ENCODE measurements at regions not wholly inside any gene's neighbourhood (a gene's known extent, or its start where the extent isn't known, plus 50 kb on each side); places are given as distances from the start of the nearest gene placed in this dataset.

DNA sequence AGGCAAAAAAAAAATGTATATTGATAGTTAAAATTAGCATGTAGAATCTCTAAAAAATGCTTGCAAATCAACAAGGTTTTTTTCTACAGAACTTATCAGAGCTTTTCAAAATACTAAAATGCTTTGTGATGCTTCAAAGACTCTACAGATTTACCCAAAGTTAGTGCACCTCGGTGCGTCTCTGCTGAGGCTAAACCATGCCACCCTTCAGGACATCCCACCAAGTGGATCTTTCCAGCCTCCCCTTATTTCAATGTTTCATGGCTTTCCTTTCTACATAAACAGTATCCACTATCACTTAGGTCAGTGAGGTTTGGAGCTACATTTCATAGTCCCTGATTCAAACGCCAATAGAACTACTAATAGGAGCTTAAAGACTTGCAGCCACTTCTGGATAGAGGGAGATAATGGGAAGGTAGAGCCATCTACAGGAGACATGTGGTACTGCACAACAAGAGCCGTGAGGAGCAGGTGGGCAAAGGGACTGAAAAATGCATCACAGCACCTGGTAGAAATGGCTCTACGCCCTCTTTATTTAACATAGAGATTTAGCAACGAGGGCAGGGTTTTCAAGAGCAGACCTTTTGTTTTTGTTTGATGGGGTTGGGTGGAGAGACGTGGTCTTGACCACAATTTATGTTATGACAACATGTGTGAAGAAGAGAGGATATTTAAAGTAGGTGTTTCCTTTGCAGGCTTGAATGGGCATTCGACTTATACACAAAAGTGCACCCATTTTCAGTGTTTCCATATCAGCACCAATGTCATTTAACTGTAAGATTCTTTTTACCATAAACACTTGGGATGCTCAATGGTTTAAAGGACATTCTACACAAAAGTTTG lies 56.1 kb upstream of the SLC35G4 start:
- DNase-seq (ENCODE audit: low spot score) = peak; percentile 32

DNA sequence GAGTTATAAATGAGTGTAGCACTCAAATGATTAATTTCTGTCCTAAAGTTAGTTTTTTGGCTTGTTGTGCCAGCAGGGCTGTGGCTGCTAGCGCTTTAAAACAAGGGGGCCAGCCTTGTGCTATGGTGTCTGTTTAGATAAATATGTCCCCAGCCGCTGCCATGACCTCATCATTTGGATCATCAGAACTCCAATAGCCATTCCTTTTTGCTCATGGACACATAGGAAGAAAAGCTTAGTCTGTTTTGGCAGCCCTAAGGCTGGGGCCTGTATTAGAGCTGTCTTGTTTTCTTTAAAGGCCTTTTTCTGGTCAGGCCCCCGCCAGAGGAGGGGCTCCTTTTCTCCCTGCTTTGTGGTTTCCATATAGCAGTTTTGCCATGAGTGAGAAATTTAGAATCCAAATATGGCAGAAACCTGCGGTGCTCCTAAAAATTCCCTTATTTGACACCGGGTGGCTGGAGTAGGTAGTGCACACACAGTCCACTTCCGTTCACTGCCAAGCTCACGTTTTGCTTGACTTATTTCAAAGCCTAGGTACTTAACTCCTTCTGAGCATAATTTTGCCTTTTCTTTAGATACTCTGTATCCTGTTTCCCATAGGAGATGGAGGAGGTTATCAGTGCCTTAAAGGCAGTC lies 60.4 kb upstream of the SLC35G4 start:
- no peak for DNase-seq (ENCODE audit: low spot score)

DNA sequence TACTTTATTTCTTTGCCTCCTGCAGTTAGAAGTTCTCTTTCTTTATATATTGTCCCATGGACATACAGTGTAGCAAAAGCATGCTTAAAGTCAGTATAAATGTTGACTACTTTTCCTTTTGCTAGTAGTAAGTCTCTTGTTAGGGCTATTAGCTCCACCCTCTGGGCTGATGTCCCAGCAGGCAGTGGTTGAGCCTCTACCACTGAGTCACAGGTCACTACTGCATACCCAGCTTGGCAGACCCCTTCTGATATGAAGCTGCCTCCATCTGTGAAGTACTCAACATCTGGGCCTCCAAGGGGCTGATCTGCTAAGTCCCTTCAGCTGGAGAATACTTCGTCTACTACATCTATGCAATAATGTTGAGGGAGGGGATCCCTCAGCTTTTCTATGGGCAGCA lies 61.0 kb upstream of the SLC35G4 start:
- DNase-seq (ENCODE audit: low spot score) = no peak

DNA sequence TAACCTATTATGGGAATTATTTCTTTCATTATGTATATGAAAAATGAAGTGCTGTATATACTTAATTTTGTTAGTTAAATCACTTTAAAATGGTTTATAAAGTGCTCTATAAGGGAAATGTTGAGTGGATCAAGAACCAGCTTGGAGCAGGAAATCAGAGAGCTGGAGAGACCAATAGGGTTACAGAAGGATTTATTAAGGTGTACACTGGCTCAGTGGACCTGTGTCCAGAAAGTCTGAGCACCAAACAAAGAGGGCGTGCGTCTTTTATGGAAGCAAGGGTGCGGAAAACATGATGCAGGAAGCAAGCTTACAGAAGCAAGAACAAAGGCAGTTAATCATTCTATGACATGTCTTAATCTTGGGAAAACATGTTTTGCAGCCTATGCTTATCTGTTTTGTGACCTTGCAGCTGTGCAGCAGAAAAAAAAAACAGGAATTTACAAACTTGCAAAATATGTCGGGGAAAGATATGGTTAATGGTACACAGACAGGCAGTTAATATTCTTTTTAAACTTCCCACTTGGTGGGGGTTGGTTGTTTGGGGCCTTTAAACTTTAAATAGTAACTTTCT lies 65.2 kb upstream of the SLC35G4 start:
- no peak for DNase-seq (ENCODE audit: low spot score)

DNA sequence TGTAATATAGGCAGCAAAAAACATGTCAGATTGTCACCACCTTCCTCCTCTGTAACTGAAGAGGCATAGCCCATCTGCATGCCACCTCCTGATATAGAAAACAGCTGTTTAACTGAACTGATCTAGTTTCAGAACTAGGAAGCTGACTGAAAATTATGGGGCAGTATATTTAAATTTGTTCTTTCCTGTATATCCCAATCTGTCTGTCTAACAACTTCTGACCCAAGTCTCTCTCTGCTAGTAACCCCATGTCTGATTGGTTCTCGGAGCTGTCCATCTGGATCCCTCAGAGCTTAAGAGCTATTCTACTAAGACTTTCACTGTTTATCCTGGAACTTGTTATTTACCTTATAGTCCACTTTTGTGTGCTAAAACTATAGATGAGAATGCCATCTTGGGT lies 68.2 kb upstream of the SLC35G4 start:
- no peak for DNase-seq (ENCODE audit: low spot score)

DNA sequence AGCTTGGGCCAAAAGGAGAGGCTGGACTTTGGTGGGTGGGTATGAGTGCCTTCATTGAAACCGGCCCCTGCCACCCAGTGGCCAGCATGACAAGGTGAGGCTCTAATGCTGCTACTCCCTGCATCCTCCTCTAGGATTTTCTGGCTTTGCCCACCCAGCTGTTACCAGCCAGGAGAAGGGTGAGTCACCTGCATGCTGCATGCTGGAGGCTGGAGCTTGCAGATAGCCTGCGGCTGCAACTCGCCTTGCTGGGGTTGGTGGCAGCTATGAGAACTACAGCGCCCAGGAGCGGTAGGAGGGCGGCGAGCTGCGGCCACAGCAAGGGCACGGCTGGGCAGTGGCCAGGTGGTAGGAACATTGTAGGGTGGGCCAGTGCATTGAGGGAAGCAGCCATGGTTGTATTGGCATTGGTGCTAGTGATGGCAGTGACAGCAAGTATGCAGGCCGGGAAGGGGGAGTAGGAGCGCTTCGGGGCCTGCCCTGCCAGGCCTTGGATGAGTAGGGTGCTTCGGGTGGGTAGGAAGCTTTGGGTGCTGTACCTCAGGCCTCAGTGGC lies 75.4 kb upstream of the SLC35G4 start:
- no peak for DNase-seq (ENCODE audit: low spot score)

DNA sequence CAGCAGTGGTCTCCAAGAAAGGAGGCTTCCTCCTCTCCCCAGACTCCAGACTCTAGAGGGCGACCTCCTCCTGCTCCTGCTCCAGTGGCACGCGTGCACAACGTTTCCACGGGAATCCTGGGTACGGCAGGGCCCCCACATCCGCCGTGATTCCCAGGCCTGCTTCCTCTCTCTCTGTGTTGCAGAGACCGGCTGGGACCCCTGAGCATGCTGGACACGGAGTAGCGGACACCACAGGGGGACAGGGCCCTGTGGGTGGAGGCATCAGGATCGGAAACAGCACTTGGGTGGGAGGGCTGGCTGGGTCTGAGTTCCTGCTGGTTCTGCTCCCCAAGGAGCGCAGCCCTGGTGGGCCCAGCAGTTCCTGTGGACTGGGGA lies 75.9 kb upstream of the SLC35G4 start:
- DNase-seq (ENCODE audit: low spot score) = no peak

DNA sequence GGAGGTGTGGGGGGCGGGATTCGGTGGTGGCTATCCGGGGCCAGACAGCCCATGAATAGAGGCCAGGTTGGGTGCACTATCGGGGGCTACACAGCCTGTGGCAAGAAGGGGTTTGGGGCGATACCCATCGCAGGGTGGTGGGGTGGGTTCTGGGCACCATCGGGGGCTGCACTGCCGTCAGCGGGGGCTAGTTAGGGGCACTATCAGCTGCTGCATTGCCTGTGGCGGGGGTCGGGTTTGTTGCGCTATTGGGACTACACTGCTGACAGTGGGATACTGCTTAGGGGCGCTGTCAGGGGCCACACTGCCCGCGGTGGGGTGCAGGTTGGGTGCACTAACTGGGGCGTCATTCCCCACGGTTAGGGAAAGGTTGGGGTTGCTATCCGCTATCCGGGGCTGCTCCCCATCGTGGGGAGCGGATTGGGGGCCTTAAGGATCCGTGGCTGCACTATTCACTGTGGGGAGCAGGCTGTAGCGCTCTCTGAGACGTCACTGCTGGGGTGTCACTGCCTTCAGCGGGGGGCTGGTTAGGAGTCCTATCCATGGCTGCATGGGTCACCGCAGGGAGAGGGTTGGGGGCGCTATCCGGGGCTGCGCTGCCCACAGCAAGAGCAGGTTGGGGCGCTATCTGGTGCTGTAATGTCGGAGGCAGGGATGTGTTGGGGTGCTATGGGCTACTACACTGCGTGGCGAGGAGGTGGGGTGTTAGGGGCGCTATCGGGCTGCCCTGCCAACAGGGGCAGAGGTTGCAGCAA lies 76.5 kb upstream of the SLC35G4 start:
- no peak for DNase-seq (ENCODE audit: low spot score)

DNA sequence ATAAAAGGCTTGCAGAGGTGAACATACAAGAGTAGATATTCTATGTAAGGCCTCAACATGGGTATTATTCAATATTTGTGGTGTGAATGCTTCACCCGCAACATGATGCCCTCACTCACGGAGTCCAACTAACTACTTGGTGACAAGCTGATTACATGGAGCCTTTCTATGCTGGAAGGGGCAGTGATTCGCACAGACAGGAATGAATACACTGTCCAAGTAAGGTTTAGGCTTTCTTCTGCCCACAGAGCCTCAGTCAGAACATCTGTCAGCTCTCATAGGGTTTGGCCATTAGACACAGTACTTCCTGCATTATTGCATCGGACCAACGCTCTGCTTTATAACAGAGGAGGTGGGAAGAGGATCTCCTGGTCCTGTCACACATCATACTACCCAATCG lies 80.3 kb upstream of the SLC35G4 start:
- no peak for DNase-seq (ENCODE audit: low spot score)

DNA sequence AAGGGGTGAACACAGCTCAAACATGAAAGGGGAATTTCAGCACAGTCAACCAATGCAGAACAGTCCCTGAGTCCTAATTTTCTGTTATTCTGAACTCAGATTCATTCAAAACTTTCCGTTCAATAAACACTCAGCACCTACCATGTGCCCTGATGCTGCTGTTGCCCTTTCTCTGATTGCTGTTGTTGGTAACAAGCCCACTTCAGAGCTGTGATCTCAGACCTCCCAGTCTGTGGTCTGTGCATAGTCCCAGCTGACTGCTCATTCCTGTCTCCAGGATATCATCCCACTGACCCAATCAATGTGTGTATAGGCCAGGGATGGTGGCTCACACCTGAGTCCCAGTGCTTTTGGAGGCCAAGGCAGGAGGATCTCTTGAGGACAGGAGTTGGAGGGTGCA lies 82.7 kb upstream of the SLC35G4 start:
- no peak for DNase-seq (ENCODE audit: low spot score)

DNA sequence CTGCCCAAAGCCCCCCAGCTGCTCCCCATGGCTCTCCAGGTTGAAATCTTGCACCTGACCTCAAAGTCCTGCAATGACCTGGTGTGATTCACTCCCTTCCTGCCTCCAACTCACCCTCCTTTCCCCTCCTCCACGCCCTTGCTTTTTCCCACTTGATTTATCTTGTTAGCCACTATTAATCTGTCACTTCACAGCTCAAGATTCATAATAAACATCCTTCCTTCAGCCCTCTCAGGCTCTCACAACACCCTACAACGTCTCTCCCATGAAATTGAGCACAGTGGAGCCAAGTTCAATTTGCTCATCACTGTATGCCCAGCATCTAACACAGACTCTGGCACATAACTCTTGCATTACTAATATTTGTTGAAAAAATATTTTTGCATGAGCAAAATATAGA lies 85.6 kb upstream of the SLC35G4 start:
- no peak for DNase-seq (ENCODE audit: low spot score)

DNA sequence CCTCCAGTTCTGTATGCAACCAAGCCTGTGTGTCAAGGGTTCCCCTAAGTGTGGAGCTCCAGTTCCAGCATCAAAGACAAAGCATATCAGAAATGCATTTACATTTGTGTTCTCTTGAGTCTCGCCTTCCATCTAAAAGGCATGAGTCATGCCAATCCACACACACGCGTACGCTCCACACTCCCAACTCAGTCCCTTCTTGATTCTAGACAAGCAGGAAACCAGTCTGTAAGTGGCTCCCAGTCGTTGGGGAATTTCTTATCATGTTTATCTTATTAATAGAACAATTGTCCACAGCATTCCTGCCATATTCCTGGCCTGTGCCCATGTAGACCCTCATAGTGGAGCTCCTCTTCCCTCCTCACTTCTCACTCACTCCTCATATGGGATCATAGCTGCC lies 86.4 kb upstream of the SLC35G4 start:
- no peak for DNase-seq (ENCODE audit: low spot score)

DNA sequence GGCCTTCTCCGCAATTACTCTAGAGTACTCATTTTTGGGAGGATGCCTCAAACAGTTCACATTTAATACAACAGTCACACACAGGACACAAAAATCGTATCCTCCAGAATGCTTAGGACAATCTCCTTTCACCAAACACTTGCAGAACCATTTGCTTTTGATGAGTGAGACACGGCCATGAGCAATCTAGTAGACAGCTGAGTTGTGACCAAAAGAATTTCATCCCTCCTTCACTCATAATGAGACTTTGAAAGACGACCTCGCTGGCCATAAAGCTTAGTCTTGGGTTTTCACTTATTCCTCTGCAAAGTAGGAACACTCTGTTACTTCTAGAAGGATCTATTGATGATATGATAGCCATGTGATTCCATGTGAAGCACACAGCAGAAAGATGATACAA lies 87.5 kb upstream of the SLC35G4 start:
- DNase-seq (ENCODE audit: low spot score) = no peak

DNA sequence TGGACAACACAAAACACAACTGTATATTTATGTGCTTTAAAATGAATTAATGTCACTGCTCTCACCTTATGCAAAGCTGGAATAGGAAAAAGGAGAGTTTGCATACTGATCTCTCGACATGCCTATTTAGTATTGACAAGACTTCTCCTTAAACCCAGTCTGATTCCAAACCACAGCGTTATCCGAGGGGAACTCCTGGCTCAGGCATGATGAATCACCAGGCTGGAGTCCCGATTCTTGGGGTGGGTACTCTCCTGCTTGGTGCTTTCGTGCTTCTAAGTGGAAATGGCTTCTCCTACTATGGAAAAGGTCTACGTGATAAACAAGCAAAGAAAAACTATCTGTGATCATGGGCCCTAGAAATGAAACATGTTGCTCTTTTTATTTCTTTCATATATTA lies 88.9 kb upstream of the SLC35G4 start:
- DNase-seq (ENCODE audit: low spot score) = no peak

DNA sequence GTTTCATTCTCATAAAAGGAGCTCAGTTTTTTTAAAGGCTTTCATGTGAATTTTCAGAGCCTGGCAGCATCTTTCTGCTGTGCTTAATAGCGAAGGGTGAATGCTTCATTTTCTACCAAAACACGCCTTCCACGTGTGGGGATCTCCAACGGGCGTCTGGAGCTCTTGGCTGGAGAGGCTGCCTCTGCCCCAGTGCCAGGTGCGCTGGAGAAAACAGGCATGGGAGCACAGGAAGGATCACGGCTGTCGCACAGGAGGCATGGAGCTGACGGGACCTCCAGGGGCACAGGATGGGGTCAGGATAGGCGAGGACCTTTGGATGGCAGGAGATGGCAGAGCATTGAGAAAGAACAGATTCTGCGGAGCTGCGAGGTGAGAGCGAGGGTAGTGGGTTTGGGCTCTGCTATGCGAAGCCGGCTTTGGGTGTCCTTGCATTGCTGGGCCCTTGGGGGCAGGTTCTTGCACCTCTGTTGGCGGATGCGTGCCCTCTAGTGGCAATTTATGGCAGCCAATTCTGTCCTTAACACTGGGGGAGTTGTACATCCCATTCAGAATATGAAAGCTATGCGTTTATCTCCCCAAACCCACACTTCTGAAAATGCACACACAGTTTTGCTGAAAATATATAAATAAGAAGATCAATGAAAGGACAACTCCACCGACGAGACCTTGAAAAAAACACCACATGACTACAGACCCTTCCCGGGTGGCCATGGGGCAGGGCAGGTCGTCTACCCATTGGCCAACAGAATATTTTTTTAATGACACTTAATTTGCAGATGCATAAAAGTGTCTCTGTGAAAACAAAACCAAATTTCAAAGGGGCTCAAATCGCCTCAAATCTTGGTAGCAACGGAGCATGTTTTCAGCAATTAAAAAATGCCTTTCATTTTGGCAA lies 90.4 kb upstream of the SLC35G4 start:
- DNase-seq (ENCODE audit: low spot score) = peak; percentile 28

DNA sequence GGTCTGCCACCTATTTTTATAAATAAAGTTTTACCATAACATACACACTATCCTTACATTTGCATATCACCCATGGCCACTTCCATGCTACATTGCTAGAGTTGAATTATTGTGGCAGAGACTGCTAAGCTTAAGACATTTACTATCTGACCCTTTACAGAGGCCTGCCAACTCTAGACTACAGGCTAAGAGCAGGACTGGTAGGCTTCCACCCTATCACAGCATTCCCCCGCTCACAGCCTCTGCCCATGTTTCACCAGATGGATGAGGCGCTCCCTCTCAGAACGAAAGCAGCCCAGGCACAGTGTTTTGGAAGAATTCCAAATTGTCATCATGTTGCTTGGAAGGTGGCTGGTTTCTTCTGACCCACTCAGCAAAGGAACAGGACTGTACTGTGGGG lies 91.7 kb upstream of the SLC35G4 start:
- DNase-seq (ENCODE audit: low spot score) = no peak

DNA sequence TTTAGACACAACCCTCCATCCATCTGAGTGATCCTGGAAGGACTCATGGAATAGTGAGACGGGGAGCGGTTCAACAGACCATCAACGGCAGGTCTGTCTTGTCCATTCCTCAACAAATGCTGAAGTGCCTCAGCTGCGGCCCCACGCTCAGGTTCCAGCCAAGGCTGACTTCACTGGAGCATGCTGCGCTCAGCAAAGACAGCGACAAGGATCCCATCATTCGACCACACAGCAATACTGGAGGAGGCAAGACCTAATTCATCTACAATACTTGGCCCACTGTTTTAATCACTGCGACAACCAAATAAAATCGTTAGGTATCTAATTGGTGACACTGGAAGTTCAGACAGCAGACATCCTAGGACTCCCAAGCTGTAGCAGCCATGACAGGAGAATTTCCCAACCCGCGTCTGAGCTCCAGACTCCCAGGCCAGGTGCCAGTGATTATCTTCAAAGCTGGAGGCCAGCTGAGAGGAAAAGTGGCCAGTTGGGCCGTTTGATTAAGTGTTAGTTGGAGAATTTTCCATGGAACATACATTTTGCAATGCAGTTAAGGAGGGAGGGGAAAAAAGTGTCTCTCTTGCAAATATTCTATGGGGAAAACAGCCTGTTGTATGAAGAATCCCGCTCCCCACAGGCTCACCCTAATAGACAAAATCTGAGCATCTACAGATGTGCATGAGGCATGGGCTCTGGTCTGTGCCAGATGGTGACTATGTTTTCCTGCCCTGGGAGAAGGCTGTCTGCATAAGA lies 92.5 kb upstream of the SLC35G4 start:
- DNase-seq (ENCODE audit: low spot score) = no peak

DNA sequence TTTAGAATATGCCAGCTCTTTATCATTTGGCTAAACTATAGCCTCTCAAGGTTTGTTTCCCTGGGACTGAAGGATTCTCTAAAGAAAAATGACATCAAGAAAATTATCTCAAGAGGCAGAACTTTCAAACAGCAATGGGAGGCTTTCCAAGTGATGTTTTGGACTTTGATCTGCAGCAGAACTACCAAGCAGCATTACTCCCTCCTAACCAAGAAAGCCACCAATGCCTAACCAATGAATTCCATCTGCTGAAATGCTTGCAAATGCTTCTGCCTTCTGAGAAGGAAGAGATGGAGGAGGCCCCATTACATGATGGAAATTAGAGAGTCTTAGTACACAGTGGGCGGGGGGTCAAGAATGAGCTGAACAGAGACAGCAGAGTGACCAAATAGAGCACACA lies 95.1 kb upstream of the SLC35G4 start:
- DNase-seq (ENCODE audit: low spot score) = no peak

DNA sequence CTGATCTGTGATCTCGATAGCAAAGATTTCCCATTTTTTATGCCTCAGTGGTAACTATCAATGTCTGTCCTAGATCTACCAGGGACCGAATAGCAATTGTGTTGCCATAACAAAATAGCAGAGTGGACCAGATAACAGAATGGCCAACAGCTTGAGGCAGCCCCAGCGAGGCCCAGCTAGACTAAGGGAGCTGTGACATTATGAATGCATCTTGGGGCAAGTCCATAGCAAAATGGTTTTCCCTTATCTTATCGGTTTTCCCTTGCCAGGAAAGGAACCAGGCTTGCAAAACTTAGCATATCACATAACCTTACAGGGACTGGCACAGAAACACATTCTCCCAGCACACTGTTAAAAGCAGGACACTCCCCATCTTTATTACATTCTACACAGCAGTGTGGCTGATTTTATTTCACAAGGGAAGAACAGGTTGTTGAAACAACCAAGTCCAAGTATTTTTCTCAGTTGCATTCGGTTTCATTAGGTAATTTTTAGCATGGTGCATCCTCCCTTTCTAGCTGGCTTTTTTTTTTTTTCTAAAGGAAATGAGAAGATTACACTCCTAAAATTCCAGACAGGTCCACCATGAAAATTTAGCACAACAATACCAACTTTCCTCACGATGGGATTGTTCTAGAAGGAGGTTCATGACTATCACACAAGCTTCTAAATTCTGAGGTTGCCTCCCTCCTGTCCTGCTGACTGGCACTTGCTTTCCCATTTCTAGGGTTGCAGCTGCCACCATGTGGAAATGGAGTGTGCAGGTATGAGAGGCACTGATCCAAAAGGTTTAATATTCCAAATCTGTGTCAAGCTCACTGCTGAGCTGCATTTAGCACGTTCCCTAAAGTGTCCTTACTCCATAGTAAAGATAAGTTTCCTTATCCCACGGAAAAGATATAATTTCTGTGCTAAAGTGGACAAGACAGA lies 97.0 kb upstream of the SLC35G4 start:
- no peak for DNase-seq (ENCODE audit: low spot score)
